T-helper 2 cell treated with Interferon-gamma antibody and Interleukin-4, amounts not matched to agents 100 ng/mL and 5 ng/mL, for 36 hours (primary cell): ENCODE measurements at regions not wholly inside any gene's neighbourhood (a gene's known extent, or its start where the extent isn't known, plus 50 kb on each side); places are given as distances from the start of the nearest gene placed in this dataset.
"Not testable (repeated sequence)": the region's sequence is repeated elsewhere in the genome, so short reads cannot be mapped to it uniquely, and the experiment has no call there.

Source experiments
- intact Hi-C: fragments of 100-400 bp; cut with micrococcal nuclease; formaldehyde crosslinking; loops from one replicate; pipeline ENCODE4 v1.15.1; 2023

GRCh38 chr6:170003027-170003426, 251.6 kb downstream of the ERMARD start:
- intact Hi-C loops = no loop called here

GRCh38 chr6:170001782-170002181, 250.4 kb downstream of the ERMARD start:
- intact Hi-C loops = not testable (repeated sequence)

- intact Hi-C loops = no loop called here
These were observed 248.8 kb downstream of the ERMARD start for GRCh38 chr6:170000071-170000843.

- intact Hi-C loops = loop anchor here (10.0 kb wide), 1 partner anchor 295 kb away; the partner anchor contains the start of gene DLL1
These were observed 247.9 kb downstream of the ERMARD start for GRCh38 chr6:169999367-169999766.

- intact Hi-C loops = loop anchor here (10.0 kb wide), 1 partner anchor 296 kb away; the partner anchor contains the start of gene DLL1
These were observed 247.0 kb downstream of the ERMARD start for GRCh38 chr6:169998457-169998856.

GRCh38 chr6:169997930-169998218, 246.5 kb downstream of the ERMARD start:
- intact Hi-C loops = loop anchor here (10.0 kb wide), 1 partner anchor 297 kb away; the partner anchor contains the start of gene DLL1

- intact Hi-C loops = loop anchor here (10.0 kb wide), 1 partner anchor 297 kb away; the partner anchor contains the start of gene DLL1
These were observed 245.9 kb downstream of the ERMARD start for GRCh38 chr6:169997187-169997929.

GRCh38 chr6:169996378-169997051, 245.1 kb downstream of the ERMARD start:
- intact Hi-C loops = loop anchor here (10.0 kb wide), 1 partner anchor 298 kb away; the partner anchor contains the start of gene DLL1

- intact Hi-C loops = loop anchor here (10.0 kb wide), 1 partner anchor 300 kb away; the partner anchor contains the start of gene DLL1
These were observed 243.3 kb downstream of the ERMARD start for GRCh38 chr6:169994739-169995138.

- intact Hi-C loops = loop anchor here (10.0 kb wide), 1 partner anchor 301 kb away; the partner anchor contains the start of gene DLL1
These were observed 242.5 kb downstream of the ERMARD start for GRCh38 chr6:169993861-169994481.

GRCh38 chr6:169991913-169992312, 240.5 kb downstream of the ERMARD start:
- intact Hi-C loops = loop anchor here (10.0 kb wide), 1 partner anchor 303 kb away; the partner anchor contains the start of gene DLL1

- intact Hi-C loops = loop anchor here (10.0 kb wide), 1 partner anchor 304 kb away; the partner anchor contains the start of gene DLL1
These were observed 239.6 kb downstream of the ERMARD start for GRCh38 chr6:169991031-169991390.

GRCh38 chr6:169990095-169991030, 238.9 kb downstream of the ERMARD start:
- intact Hi-C loops = loop anchor here (10.0 kb wide), 1 partner anchor 304 kb away; the partner anchor contains the start of gene DLL1

GRCh38 chr6:169989594-169989993, 238.2 kb downstream of the ERMARD start:
- intact Hi-C loops = no loop called here

- intact Hi-C loops = no loop called here
These were observed 237.5 kb downstream of the ERMARD start for GRCh38 chr6:169988769-169989550.

- intact Hi-C loops = no loop called here
These were observed 235.6 kb downstream of the ERMARD start for GRCh38 chr6:169986848-169987498.

- intact Hi-C loops = no loop called here
These were observed 234.9 kb downstream of the ERMARD start for GRCh38 chr6:169986171-169986847.
